ENCODE measurements at regions not wholly inside any gene's neighbourhood (a gene's known extent, or its start where the extent isn't known, plus 50 kb on each side); places are given as distances from the start of the nearest gene placed in this dataset.

- H3K4me3 ChIP-seq (replicated peaks; ENCODE audit: low read depth, low read length), result no peak overlapping the region
- TF ChIP-seq CTCF (IDR thresholded peaks at IDR 0.05; ENCODE audit: low read depth, low read length, missing control alignments), result no peak
- DNase-seq (ENCODE audit: extremely low read depth, low read depth), result no peak
Observed at GRCh38 chr4:31052519-31052918, 332.4 kb downstream of the PCDH7 start.

DNA sequence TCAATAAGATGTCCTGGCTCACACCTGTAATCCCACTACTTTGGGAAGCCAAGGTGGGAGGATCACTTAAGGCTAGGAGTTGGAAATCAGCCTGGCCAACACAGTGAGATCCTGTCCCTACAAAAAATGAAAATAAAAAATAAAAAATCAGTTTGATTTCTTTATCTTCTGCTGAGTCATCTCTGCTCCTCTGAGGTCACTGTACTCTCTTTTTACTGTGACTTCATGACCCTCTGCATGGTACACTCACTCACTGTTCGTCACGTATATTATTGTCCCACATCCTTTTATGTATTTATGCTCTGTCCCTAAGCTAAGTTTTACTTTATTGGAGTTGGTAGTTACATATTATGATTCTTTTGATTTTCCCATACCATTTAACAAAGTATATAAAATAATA is 333.3 kb downstream of the PCDH7 start:
- no peak for TF ChIP-seq CTCF (IDR thresholded peaks at IDR 0.05; ENCODE audit: low read depth, low read length, missing control alignments)
- no peak overlapping the region for H3K4me3 ChIP-seq (replicated peaks; ENCODE audit: low read depth, low read length)
- no peak for DNase-seq (ENCODE audit: extremely low read depth, low read depth)

GRCh38 chr4:31054295-31054694 is 334.1 kb downstream of the PCDH7 start:
- no peak for DNase-seq (ENCODE audit: extremely low read depth, low read depth)
- H3K4me3 ChIP-seq (replicated peaks; ENCODE audit: low read depth, low read length), result no peak overlapping the region
- TF ChIP-seq CTCF (IDR thresholded peaks at IDR 0.05; ENCODE audit: low read depth, low read length, missing control alignments), result no peak

DNA sequence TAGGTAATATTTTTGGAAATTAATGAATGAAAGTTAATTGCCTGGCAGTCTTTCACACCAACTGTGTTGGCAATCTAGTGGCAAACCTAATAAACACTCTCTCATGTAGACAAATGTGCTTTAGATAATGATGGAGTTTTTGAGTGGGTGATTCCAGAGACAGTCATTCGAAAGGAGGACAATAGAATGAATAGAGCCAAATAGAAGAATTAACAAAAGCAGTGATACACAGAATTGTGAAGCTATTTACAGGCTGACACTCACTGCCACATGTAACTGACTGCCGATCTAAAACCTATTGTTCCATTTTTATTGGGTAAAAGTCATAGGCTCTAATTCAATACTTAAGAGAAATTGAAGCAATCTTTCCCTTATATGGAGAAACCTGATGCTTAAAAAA is 338.5 kb downstream of the PCDH7 start:
- no peak for TF ChIP-seq CTCF (IDR thresholded peaks at IDR 0.05; ENCODE audit: low read depth, low read length, missing control alignments)
- no peak overlapping the region for H3K4me3 ChIP-seq (replicated peaks; ENCODE audit: low read depth, low read length)
- no peak for DNase-seq (ENCODE audit: extremely low read depth, low read depth)

DNA sequence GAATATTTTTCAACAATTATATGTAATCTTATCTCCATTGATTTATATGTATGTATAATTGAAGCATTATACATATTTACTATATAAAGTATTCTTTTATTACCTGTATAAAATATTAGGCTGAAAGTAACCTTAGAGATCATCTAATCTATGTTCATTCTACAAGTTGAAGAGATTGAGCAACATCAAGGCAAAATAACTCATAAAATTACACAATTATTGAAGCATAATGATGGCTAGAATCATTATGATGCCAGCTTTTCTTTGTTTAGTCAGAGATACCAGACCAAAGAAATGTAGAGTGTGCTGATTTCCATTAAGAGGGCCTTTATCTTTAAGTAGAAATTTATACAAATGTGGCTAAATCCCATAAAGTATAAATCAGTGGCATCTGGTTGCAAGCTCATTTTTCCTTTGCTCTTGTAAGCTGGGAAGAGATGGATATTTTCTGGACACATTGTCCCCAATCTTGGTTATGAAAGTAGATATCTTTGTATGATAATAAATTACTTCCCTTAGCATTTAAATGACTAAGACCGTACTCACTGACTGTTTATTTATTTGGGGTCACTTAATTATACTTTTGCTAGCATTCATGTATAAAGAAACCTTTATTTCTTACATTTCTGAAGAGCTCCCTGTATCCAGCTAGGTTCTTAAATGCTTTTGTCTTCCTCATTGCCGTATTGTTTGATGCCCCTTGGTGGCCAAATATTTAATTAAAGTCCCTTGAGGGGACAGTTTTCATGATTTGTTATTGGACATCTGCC is 339.8 kb downstream of the PCDH7 start:
- DNase-seq (ENCODE audit: extremely low read depth, low read depth), result no peak
- no peak overlapping the region for H3K4me3 ChIP-seq (replicated peaks; ENCODE audit: low read depth, low read length)
- no peak for TF ChIP-seq CTCF (IDR thresholded peaks at IDR 0.05; ENCODE audit: low read depth, low read length, missing control alignments)

- H3K4me3 ChIP-seq (replicated peaks; ENCODE audit: low read depth, low read length), result no peak overlapping the region
- no peak for DNase-seq (ENCODE audit: extremely low read depth, low read depth)
- TF ChIP-seq CTCF (IDR thresholded peaks at IDR 0.05; ENCODE audit: low read depth, low read length, missing control alignments), result no peak
Observed at GRCh38 chr4:31065086-31065485, 344.9 kb downstream of the PCDH7 start.

All from HFF-Myc (cell line).